ENCODE measurements at regions not wholly inside any gene's neighbourhood (a gene's known extent, or its start where the extent isn't known, plus 50 kb on each side); places are given as distances from the start of the nearest gene placed in this dataset.
"Not testable (repeated sequence)": the region's sequence is repeated elsewhere in the genome, so short reads cannot be mapped to it uniquely, and the experiment has no call there.

GRCh38 chr7:46786995-46787394, 794.9 kb downstream of the TNS3 start:
- no peak for DNase-seq

DNA sequence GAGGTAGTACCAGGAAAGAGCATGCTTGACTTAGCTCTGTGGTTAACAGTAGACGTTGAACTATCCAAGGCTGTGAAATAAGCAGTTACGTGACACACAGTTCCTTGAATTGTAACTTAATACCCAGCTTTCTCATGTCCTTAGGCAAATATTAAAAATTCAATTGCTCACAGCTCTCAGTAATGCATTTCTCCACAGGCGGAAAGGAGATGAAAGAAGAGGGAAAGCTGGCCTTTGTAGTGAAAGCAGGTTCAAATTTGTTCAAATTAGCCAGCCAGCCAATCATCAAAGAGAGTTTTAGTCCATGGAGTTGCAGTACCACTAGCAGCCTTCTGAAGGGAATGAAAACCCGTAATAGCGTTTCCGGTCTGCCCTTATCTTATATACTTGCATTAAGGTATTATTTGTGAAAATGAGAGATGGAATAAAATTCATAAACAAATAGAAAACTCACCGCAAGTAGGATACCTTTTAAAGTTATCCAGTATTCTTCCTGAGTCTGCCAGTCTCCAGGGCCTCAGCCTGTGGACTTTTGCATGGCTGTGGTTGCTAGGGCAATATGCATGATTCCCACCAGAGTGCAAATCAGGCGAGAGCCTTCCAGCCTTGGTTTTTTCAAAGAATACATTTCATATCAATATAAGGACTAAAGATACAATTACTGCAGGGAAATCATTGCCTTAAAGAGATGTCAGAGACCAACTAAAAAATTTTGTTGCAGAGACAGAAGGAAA, 795.5 kb downstream of the TNS3 start:
- no peak for DNase-seq

DNA sequence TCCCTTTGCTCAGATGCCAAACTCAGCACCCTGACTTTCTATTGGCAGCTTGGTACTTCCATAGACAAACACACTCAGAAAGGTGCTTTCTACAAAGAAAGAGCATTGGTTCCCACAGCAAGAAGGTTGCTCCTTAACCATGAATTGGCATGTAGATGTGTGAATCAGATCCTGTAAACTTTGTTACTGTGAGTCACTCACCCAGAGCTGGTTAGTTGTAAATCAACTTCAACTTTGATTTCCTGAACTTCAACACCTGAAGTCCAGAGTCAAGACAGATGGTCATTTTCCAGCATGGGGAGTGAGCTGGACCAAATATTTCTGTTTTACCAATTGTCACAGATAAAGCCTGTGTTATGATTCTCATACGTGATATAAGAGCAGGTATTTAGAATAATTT, 797.2 kb downstream of the TNS3 start:
- no peak for DNase-seq

- no peak for DNase-seq
Measured at GRCh38 chr7:46781901-46782439, 799.9 kb downstream of the TNS3 start.

DNA sequence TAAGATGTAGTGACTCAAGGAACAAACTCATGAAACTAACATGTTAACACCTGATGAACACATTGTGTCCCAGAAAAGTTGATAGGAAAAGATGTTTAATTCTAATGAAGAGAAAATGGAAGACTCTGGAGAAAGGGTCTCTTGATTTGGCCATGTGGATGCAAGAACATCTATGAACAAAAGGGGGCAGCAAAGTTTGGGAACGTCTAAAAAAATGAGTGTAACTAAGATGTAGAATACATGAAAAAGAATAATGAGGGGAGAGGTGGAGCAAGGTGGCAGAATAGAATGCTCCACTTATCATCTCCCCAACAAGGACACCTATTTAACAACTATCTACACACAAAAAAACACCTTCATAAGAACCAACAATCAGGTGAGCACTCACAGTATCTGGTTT, 805.1 kb downstream of the TNS3 start:
- DNase-seq, result no peak

DNA sequence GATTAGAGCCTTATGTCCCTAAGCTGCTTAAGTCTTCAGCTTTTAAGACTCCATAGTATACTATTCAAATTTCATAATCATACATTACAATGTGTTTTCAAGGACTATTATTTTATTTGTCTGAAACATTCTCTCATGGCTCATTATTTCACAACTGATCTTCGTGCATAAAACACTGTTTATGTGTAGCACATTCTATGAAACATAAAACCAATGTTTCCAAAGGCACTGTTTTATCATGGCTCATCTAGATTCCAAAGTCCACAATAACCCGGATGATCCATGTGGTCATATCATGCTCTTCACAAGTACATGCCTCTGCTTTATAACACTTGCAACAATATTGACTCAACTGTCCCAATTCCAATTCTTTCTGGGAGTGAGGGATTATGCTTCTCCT, 806.1 kb downstream of the TNS3 start:
- no peak for DNase-seq

- no peak for DNase-seq
Measured at GRCh38 chr7:46775020-46775419, 806.9 kb downstream of the TNS3 start.

GRCh38 chr7:46774515-46774914, 807.4 kb downstream of the TNS3 start:
- DNase-seq, result no peak

- DNase-seq, result no peak
Measured at GRCh38 chr7:46772776-46773175, 809.1 kb downstream of the TNS3 start.

- DNase-seq, result no peak
Measured at GRCh38 chr7:46767071-46767470, 814.8 kb downstream of the TNS3 start.

DNA sequence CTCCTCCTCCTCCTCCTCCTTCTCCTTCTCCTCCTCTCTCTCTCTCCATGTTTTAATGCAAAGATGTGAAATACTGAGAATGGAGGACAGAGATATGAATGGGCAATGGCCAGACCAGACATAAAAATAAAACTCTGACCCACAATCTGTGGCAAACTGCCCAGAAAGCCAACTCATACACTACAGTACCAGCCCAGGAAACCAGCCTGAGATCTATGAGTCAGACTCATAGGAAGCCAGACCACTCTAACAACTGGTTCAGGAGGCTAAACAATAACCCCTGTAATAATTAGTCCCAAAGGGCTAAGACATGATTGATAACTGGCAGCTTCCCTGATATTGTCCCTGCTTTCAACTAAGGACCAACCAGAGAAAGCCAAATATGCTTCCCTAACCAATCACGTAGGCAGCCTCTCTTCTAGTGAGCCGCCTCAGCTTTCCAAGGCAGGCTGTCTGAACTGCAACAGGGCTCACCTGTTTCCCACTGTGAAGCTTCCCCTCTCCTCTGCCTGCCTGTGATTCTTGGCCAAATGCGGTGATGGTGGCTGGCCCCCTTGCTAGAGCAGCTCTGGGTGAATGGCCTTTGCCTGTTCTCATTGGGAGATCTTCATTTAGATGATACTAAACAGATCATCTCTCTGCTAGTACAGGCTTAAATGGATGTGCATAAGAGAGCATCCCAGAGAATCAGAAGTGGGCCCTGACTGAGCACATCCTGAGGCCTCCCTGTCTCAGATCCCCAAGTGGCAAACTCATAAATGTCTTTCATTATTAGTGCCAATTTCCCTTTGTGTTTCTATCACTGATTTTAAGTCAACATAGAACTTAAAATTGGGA, 817.6 kb downstream of the TNS3 start:
- peak; percentile 1 for DNase-seq

- DNase-seq, result no peak
Measured at GRCh38 chr7:46763344-46763743, 818.6 kb downstream of the TNS3 start.

- DNase-seq, result no peak
Measured at GRCh38 chr7:46759711-46760480, 822.0 kb downstream of the TNS3 start.

DNA sequence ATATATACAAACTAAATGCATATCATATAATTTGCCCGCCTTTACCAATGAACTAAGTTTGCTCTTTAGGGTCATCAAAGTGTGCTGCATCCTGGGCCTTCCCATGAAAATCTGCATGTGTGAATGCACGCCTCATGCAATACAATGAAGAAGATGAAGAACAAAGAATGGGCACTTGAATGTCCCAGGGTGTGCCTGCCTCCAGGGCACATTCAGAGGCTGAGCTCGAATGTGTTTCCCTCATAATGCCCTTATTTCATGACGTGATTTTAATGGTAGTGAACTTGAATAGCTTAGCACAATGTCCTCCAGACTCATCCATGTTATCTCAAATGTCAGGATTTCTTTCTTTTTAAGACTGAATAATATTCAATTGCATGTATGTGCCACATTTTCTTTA, 824.9 kb downstream of the TNS3 start:
- DNase-seq, result no peak

- DNase-seq, result no peak
Measured at GRCh38 chr7:46756256-46756655, 825.7 kb downstream of the TNS3 start.

- no peak for DNase-seq
Measured at GRCh38 chr7:46755120-46756034, 826.5 kb downstream of the TNS3 start.

GRCh38 chr7:46754140-46754720, 827.7 kb downstream of the TNS3 start:
- no peak for DNase-seq

DNA sequence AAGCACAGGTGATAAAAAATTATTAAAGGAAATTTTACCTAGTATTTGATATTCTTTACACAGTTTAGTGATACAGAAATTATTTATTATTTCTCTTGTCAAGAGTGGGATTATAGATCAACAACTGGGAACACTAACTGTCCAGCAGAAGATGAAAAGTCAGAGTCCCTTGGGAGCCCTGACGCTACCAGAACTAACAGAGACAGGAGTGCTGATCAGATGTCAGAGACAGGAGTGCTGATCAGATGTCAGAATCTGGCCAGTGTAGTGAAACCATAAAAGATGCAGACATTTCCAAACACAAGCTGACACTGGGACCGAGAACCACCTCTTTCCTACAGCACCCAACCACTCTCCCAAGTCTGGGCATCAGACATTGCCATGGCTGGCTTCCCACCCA, 828.2 kb downstream of the TNS3 start:
- DNase-seq, result no peak

- no peak for DNase-seq
Measured at GRCh38 chr7:46752881-46753366, 829.0 kb downstream of the TNS3 start.

- not testable (repeated sequence) for DNase-seq
Measured at GRCh38 chr7:46751927-46752723, 829.8 kb downstream of the TNS3 start.

DNA sequence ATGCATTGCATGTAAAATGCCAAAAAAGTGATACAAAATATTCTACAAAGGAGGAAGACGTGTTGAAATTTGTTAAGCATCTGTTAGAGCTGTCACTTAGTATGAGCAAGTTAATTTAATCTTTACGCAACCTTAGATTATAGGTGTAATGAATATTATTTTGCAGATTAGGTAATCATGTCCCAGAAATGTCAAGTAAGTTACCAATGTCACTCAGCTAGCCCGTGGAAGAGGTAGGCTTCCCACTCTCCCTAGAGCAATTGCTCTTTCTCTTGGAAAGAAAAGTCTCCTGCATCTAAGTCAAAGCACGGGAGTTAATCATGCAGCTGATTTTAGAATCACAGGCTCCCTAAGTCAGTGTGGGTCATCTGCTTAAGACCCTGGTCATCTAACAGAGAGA, 830.4 kb upstream of the IGFBP3 start:
- no peak for DNase-seq
